MM.1S (cell line): ENCODE measurements at regions not wholly inside any gene's neighbourhood (a gene's known extent, or its start where the extent isn't known, plus 50 kb on each side); places are given as distances from the start of the nearest gene placed in this dataset.

Source experiments
- DNase-seq: peaks from one replicate; pipeline ENCODE4 v3.0.0-alpha.2; 2015
- H2AFZ ChIP-seq: fragments of 300-600 bp; sonication (generic); 2 replicates; pipeline ENCODE4 v1.6.0; 2016; ENCODE audit warnings: antibody characterized with exemption, low read length
- H3F3A ChIP-seq: fragments of 300-600 bp; sonication (generic); 2 replicates; pipeline ENCODE4 v1.6.1; 2016; ENCODE audit warnings: mild to moderate bottlenecking, antibody characterized with exemption, low read length, moderate library complexity, mixed read lengths; ENCODE audit not compliant: insufficient read depth
- H3K27ac ChIP-seq: fragments of 300-600 bp; sonication (generic); 2 replicates; pipeline ENCODE4 v1.5.1; 2016; ENCODE audit warnings: mild to moderate bottlenecking, low read length
- H3K27me3 ChIP-seq: fragments of 300-600 bp; sonication (generic); replicated peaks from 2 replicates; pipeline ENCODE4 v1.6.0; 2016; ENCODE audit warnings: low read length; ENCODE audit not compliant: insufficient read depth
- H3K36me3 ChIP-seq: fragments of 300-600 bp; sonication (generic); replicated peaks from 2 replicates; pipeline ENCODE4 v1.6.1; 2016; ENCODE audit warnings: mild to moderate bottlenecking, low read length, mixed read lengths; ENCODE audit not compliant: insufficient read depth
- H3K4me1 ChIP-seq: fragments of 300-600 bp; sonication (generic); 2 replicates; pipeline ENCODE4 v1.6.1; 2016; ENCODE audit warnings: low read length, mixed read lengths
- H3K4me2 ChIP-seq: fragments of 300-600 bp; sonication (generic); 2 replicates; pipeline ENCODE4 v1.6.0; 2016; ENCODE audit warnings: low read depth, low read length
- H3K4me3 ChIP-seq: fragments of 300-600 bp; sonication (generic); 2 replicates; pipeline ENCODE4 v1.5.1; 2016; ENCODE audit warnings: low read length, mixed read lengths
- H3K79me2 ChIP-seq: fragments of 300-600 bp; sonication (generic); 2 replicates; pipeline ENCODE4 v1.6.1; 2016; ENCODE audit warnings: mixed run types, low read length, mixed read lengths
- H3K9ac ChIP-seq: fragments of 300-600 bp; sonication (generic); 2 replicates; pipeline ENCODE4 v1.6.1; 2016; ENCODE audit warnings: low read length, mixed read lengths
- H3K9me2 ChIP-seq: fragments of 300-600 bp; sonication (generic); replicated peaks from 2 replicates; pipeline ENCODE4 v1.6.1; 2016; ENCODE audit warnings: mild to moderate bottlenecking, low read length, mixed read lengths; ENCODE audit not compliant: insufficient read depth
- H3K9me3 ChIP-seq: fragments of 300-600 bp; sonication (generic); replicated peaks from 2 replicates; pipeline ENCODE4 v1.6.1; 2016; ENCODE audit warnings: mild to moderate bottlenecking, low read length, mixed read lengths; ENCODE audit not compliant: insufficient read depth
- H4K20me1 ChIP-seq: fragments of 300-600 bp; sonication (generic); 2 replicates; pipeline ENCODE4 v1.6.1; 2016; ENCODE audit warnings: mild to moderate bottlenecking, low read length, moderate library complexity, mixed read lengths; ENCODE audit not compliant: insufficient read depth
- CTCF ChIP-seq: fragments of 300-600 bp; sonication (generic); IDR thresholded peaks from 2 replicates; pipeline ENCODE4 v1.5.1; 2016; ENCODE audit warnings: antibody characterized with exemption, low read length, mixed read lengths
- EZH2 ChIP-seq: fragments of 300-600 bp; sonication (generic); optimal IDR thresholded peaks from 2 replicates; pipeline ENCODE3; 2017; ENCODE audit warnings: low read depth, mild to moderate bottlenecking, antibody characterized with exemption, low read length, mixed read lengths
- EZH2phosphoT487 ChIP-seq: fragments of 300-600 bp; sonication (generic); IDR thresholded peaks from 2 replicates; pipeline ENCODE4 v1.6.1; 2018; ENCODE audit warnings: antibody characterized with exemption, low read length

- H3K27me3 ChIP-seq, result no peaks in the 10 kb centered on the region
- H3K4me2 ChIP-seq, result no peak overlapping the region
- DNase-seq, result no peak
- no peaks in the 10 kb centered on the region for H3K36me3 ChIP-seq
- no peaks in the 10 kb centered on the region for H3K9me3 ChIP-seq
- no peak overlapping the region for H3K4me3 ChIP-seq
- no peak overlapping the region for H2AFZ ChIP-seq
- no peaks in the 10 kb centered on the region for H3K79me2 ChIP-seq
- no peaks in the 10 kb centered on the region for H3K4me1 ChIP-seq
- H3K27ac ChIP-seq, result no peak overlapping the region
- no peak overlapping the region for H3K9ac ChIP-seq
- no peaks in the 10 kb centered on the region for H3F3A ChIP-seq
- TF ChIP-seq EZH2phosphoT487 (no peak), EZH2 (no peak), CTCF (no peak)
- no peaks in the 10 kb centered on the region for H4K20me1 ChIP-seq
- no peaks in the 10 kb centered on the region for H3K9me2 ChIP-seq
Observed at GRCh38 chr4:136699905-136700304, 832.4 kb downstream of the PCDH18 start.

GRCh38 chr4:136691607-136692006 is 840.7 kb downstream of the PCDH18 start:
- H3K9me3 ChIP-seq, result no peaks in the 10 kb centered on the region
- H3K4me2 ChIP-seq, result no peak overlapping the region
- H3F3A ChIP-seq, result no peaks in the 10 kb centered on the region
- H3K36me3 ChIP-seq, result no peaks in the 10 kb centered on the region
- no peaks in the 10 kb centered on the region for H3K27me3 ChIP-seq
- H4K20me1 ChIP-seq, result no peaks in the 10 kb centered on the region
- no peak for DNase-seq
- no peaks in the 10 kb centered on the region for H3K79me2 ChIP-seq
- no peak overlapping the region for H2AFZ ChIP-seq
- no peak overlapping the region for H3K4me3 ChIP-seq
- no peak overlapping the region for H3K27ac ChIP-seq
- no peaks in the 10 kb centered on the region for H3K4me1 ChIP-seq
- H3K9me2 ChIP-seq, result no peaks in the 10 kb centered on the region
- TF ChIP-seq CTCF, result no peak
- no peak for TF ChIP-seq EZH2
- no peak for TF ChIP-seq EZH2phosphoT487
- no peak overlapping the region for H3K9ac ChIP-seq

- H3K36me3 ChIP-seq, result no peaks in the 10 kb centered on the region
- H3K4me3 ChIP-seq, result no peak overlapping the region
- TF ChIP-seq EZH2 (no peak), CTCF (no peak), EZH2phosphoT487 (no peak)
- no peak overlapping the region for H3K4me2 ChIP-seq
- H4K20me1 ChIP-seq, result no peaks in the 10 kb centered on the region
- no peaks in the 10 kb centered on the region for H3K4me1 ChIP-seq
- H3K9ac ChIP-seq, result no peak overlapping the region
- H3K27ac ChIP-seq, result no peak overlapping the region
- no peak overlapping the region for H2AFZ ChIP-seq
- no peaks in the 10 kb centered on the region for H3K9me2 ChIP-seq
- DNase-seq, result no peak
- H3F3A ChIP-seq, result no peaks in the 10 kb centered on the region
- no peaks in the 10 kb centered on the region for H3K9me3 ChIP-seq
- H3K27me3 ChIP-seq, result no peaks in the 10 kb centered on the region
- H3K79me2 ChIP-seq, result no peaks in the 10 kb centered on the region
Observed at GRCh38 chr4:136690360-136690759, 841.9 kb downstream of the PCDH18 start.
